Mucosa of descending colon (tissue), 3 donors: ENCODE measurements at regions not wholly inside any gene's neighbourhood (a gene's known extent, or its start where the extent isn't known, plus 50 kb on each side); places are given as distances from the start of the nearest gene placed in this dataset.
A peak's percentile ranks its signal among the peaks of the same experiment; 100 is the strongest.
"Not testable (repeated sequence)": the region's sequence is repeated elsewhere in the genome, so short reads cannot be mapped to it uniquely, and the experiment has no call there.

ENCODE experiments used
- ATAC-seq: fragments of 200-7000 bp; cut with Tn5 transposase; one replicate; pipeline ENCODE4 v1.9.1; 2020; ENCODE audit warnings: mild to moderate bottlenecking, moderate library complexity
- DNase-seq, 3 donors: peaks; one replicate each; pipeline ENCODE4 v3.0.0-alpha.2; 2020
- H3K36me3 ChIP-seq: fragments of 200-600 bp; one replicate; pipeline ENCODE4 v1.8.0; 2021; ENCODE audit warnings: low read depth, mild to moderate bottlenecking
- H3K4me1 ChIP-seq: fragments of 200-600 bp; one replicate; pipeline ENCODE4 v1.8.0; 2021; ENCODE audit warnings: low read depth, mild to moderate bottlenecking
- H3K4me3 ChIP-seq: fragments of 200-600 bp; one replicate; pipeline ENCODE4 v1.8.0; 2021; ENCODE audit warnings: mild to moderate bottlenecking
- H3K9me3 ChIP-seq: fragments of 200-600 bp; one replicate; pipeline ENCODE4 v1.8.0; 2021; ENCODE audit warnings: mild to moderate bottlenecking
- intact Hi-C, 2 donors: fragments of 100-400 bp; cut with DNase I in 1 of 2; cut with micrococcal nuclease in 1 of 2; formaldehyde crosslinking; loops; one replicate each; pipeline versions ENCODE4 v1.11.0 to v1.11.1; 2022; cut with DNase I, micrococcal nuclease
- donor health status: DM: no; HTN: no; CAD: no; lungs with moderate emphysema.
- donor health status: DM: no; HTN: no; CAD: no.
- donor health status: DM: no; HTN: yes; CAD: no.

DNA sequence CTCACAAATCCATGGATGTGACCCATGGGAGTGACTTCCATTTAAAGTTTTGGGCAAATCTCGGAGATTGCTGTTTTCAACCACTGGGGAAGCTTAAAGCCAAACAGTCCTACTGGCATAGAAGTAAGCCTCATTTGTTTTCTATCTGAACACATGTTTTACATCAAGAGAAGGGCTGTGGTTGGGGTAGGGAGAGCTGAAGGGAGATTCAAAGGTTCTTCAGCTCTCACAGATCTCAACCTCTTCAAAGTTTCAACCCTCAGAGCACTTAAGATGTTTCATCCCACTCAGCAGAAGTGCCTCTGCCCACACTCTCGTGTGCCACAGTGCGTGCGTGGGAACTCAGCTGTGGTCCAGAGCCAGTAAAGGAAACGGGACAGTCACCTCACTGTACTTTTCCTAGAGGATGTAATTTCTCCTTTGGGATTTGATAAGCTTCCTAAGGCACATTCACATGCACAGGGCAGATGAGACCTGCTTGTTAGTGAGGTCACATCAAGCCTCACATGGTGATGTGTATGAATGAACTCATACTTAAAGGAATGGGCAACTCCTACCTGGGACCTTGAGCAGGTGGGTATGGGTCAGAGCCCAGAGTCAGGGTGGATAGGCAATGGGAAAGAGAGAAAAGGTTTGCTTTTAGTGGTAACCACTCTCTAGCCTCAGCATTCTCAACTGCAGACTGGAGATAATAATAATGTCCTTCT, 260.2 kb downstream of the BCL2L11 start:
- H3K36me3 ChIP-seq, H3K4me3 ChIP-seq, ATAC-seq, intact Hi-C loops, H3K9me3 ChIP-seq, H3K4me1 ChIP-seq: not testable (repeated sequence)
- DNase-seq = peak in 2 of 3 donors; percentile 24 to 44

DNA sequence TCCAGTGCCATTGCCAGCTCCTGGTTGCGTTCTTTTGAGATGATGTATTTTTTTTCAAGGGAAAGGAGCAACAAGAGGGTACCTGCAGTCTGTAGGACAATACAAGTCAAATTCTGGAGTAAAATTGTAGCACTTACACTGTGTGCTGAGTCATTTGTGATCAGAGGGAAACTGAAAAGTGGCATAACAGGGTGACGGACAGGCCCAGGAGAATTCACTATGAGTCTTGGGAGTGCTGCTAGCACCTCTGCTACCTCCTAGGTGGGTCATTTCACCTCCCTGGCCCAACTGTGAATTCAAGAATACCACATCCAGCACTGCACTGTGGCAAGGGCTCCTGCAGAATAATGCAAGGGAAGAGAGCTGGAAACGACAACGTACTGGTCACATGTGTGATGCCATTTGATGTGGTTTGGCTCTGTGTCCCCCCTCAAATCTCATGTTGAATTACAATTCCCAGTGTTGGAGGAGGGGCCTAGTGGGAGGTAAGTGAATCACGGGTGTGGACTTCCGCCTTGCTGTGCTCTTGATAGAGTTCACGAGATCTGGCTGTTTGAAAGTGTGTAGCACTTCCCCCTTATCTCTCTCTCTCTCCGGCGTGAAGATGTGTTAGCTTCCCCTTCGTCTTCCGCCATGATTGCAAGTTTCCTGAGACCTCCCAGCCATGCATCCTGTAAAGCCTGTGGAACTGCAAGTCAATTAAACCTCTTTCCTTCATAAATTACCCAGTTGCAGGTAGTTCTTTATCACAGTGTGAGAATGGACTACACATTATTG, 261.0 kb downstream of the BCL2L11 start:
- DNase-seq, H3K36me3 ChIP-seq, intact Hi-C loops, H3K4me1 ChIP-seq, H3K4me3 ChIP-seq, H3K9me3 ChIP-seq, ATAC-seq: not testable (repeated sequence)

DNA sequence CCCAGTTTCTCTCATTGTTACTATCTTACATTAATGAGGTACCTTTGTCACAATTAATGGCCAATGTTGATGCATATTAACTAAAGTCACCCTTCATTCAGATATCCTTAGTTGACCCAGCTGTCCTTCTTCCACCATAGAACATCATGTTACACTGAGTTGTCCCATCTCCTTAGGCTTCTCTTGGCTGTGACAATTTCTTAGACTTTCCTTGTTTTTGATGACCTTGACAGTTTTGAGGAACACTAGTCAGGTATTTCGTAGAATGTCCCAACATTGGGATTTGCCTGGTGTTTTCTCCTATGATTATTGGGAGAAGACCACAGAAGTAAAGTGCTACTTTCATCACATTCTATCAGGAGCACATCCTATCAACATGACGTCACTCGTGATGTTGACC, 261.8 kb downstream of the BCL2L11 start:
- H3K36me3 ChIP-seq, DNase-seq, H3K4me3 ChIP-seq, H3K4me1 ChIP-seq, ATAC-seq, intact Hi-C loops, H3K9me3 ChIP-seq: not testable (repeated sequence)

DNA sequence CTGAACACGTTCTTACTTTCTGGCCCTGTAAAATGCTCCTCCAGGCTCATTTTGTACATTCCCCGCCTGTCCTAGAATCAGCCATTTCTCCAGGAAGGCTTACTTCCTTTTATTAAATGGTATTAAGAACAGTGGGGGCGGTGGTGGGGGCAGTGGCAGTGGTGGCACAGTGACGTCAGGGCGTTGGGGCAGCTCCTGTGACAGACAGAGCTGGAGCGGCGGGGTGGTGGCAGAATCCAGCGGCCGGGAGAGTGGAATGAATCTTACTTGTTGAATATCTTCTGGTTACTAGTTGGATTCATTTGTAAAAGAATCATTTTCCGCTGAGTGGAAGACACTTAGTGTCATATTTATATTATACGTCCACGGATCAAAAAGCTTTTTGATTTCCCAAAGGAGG, 262.6 kb downstream of the BCL2L11 start:
- DNase-seq, H3K4me1 ChIP-seq, H3K9me3 ChIP-seq, intact Hi-C loops, H3K4me3 ChIP-seq, ATAC-seq, H3K36me3 ChIP-seq: not testable (repeated sequence)

DNA sequence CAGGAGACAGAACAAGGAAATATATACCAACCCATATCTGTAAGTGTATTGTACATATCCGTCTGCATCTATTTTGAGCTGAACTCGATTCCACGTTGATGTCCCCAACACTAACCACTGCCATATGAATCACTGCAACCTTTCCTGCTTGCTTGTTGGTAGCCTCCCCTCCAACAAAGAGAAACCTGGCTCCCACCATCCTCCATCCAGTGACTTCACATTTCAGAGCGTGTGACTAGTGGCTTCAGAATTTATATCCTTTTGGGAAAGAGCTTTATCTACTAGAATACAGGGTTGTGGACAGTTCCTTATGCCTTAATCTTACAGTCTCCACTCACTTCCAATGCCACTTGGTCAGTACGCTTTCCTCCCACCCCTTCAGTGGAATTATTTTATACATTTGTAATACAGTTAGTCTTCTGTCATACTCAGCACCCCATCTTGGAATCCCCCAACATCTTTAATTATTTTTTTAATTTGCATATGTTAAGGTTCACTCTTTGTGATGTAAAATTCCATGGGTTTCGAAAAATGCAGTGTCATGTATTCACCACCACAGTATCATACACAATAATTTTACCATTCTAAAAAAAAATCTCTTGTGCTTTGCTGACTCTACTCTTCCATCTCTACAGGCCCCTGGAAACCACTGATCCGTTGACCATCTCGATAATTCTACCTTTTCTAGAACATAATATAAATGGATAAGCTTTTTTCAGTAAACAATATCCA, 264.7 kb downstream of the BCL2L11 start:
- H3K4me1 ChIP-seq, DNase-seq, H3K4me3 ChIP-seq, H3K9me3 ChIP-seq, H3K36me3 ChIP-seq, ATAC-seq, intact Hi-C loops: not testable (repeated sequence)

DNA sequence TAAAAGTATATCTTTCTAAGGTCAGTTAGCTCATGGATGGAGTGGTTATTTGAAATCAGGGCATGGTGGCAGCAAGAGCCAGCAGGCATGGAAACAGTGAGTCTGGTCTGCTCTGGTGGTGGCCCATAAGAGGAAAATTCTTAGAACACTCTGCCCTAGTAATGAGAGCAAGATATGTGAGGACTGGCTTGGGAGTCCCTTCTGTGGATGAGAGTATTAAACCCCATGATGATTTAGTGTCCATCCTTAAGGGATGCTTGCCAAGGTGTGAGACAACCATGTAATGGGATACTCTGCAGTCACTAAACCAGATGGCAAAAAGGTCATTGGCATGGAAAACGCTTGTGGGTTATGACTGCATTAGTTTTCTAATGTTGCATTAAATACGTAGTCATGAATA, 269.9 kb downstream of the BCL2L11 start:
- intact Hi-C loops, H3K4me1 ChIP-seq, H3K4me3 ChIP-seq, DNase-seq, ATAC-seq, H3K36me3 ChIP-seq, H3K9me3 ChIP-seq: not testable (repeated sequence)

DNA sequence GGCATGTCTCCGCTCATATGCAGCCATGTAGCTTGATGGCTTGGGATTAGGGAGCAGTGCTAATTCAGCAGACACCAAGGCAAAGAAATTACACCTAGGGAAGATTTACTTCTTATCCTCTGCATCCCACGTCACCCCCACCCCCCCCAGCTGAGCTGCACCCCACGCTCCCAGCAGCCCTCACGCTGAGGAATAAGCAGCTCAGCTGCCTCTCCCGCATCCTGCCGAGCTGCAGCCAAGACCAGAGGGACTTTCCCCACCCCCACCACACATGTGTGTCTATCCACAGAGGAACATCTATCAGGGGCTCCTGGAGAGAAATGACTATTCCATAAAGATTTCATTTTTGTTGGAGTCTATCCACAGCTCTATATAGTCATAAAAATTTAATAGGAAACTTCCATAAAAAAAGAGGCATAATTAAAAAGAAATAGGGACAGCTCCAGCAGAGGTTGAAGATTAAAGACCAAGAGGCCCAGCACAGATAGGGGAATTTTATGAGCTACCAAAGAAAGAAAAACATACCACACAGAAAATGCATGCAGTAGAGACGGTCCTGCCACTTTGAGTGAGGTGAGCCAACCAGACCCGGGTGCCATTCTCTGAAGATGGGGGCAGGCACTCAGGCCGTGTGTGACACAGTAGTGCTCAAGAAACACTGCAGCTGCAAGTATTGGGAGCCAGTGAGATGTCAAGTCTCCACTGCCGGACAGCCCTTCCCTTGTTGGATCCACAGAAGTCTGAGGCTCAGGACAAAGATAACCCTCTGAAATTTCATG, 274.8 kb downstream of the BCL2L11 start:
- peak; percentile 16 to 65 (median 29) for DNase-seq
- intact Hi-C loops, H3K4me3 ChIP-seq, H3K4me1 ChIP-seq, H3K9me3 ChIP-seq, H3K36me3 ChIP-seq: not testable (repeated sequence)
- ATAC-seq = peak; percentile 67

DNA sequence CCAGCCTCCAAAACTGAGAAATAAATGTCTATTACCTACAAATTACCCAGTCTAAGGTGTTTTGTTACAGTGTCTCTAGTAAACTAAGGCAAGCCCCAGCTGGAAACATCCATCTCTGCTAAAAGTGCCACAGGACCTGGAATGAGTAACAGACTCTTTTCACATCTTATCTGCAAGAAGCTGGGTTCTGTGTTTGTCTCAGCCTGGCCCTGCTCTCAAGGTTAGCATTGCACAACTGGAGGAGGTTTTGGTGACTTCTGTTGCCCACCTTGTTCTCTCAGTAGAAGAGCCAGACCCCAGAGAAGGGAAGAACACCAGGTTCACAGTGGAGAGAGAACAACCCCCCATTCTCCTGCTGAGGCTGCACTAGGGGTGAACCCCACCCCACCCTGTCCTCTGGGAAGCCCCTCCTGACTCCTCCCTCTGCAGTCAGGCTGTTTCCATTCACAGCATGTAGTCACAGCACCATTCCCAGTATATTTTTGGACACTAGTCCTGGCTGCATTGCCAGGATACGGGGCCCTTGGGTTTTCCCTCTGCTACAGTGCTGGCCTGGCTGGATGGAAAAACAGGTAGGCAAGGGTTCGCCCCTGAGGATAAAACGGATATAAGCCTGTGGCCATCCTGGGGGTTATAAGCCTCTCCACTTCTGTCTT, 280.0 kb downstream of the BCL2L11 start:
- H3K4me3 ChIP-seq, H3K9me3 ChIP-seq, H3K36me3 ChIP-seq, ATAC-seq, DNase-seq, H3K4me1 ChIP-seq, intact Hi-C loops: not testable (repeated sequence)

DNA sequence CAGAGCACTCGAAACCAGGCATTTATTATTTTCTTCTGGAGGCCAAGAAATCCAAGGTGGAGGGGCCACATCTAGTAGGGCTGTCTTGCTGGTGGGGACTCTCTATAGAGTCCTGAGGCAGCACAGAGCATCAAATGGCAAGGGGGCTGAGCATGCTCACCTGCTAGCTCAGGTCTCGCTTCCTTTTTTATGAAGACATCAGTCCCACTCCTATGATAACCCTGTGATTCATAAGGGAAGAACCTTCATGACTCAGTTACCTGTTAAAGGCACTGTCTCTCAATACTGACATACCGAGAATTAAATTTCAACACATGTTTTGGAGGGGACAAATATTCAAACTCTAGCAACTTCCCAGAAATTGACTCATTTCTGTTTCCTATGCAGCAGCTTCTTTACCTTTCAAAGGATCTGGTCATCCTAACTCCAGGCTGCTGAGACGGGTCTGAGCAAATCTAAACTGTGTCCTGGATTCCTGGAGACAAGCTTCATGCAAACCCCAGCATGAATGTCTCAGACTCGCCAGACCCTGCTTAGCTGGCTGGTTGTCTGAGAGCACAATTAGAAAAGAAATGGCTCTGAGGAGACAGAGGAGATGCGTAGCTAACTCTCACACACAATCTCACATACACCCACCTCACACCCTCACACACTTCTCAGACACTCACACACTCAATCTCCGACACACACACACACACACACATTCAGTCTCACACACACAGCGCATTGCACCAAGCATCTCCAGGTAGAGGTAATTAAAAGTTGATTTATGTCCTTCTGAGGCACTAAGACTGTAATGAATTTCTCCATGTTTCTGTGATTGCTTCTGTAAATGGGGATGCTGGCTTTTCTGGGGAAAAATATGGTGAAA, 280.8 kb downstream of the BCL2L11 start:
- H3K36me3 ChIP-seq, intact Hi-C loops, H3K4me3 ChIP-seq, H3K4me1 ChIP-seq, H3K9me3 ChIP-seq, DNase-seq, ATAC-seq: not testable (repeated sequence)

DNA sequence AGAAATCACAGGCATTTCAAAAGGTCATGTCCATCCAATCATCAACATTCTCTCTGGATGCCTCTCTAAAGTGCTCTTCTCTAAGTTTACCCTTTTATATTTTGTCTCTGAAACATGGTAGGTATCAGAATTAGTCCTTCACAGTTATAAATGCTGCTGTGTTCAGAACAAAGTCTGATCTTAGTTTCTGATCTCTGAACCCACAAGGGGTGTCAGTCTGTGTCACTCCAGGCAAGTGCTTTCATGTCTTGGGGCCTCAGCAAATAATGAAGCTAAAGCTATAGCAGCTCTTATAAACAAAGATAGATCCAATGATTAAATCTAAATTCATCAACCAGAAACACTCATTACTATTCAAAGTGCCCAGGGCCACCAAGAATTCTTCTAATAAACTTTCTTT, 281.7 kb downstream of the BCL2L11 start:
- ATAC-seq, H3K4me3 ChIP-seq, H3K9me3 ChIP-seq, intact Hi-C loops, H3K4me1 ChIP-seq, H3K36me3 ChIP-seq, DNase-seq: not testable (repeated sequence)

DNA sequence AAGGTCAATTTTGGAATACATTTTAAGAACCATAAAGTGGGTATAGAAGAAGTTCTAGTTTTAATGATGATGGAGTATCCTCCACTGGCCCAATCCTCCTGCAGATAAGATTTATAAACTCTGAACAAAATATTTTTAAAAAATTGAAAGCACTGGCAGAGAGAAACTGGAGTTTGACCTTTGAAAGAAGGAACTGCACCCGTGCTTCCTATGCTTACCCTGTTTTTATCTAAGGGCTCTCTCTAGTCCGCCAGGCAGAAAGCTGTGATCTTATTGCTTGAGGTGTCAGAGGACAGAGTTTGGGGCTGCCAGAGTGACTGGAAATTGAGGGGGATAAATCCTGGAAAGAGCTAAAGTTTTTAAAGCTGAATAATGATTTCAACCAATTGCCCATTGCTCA, 282.6 kb downstream of the BCL2L11 start:
- ATAC-seq, DNase-seq, intact Hi-C loops: not testable (repeated sequence)

DNA sequence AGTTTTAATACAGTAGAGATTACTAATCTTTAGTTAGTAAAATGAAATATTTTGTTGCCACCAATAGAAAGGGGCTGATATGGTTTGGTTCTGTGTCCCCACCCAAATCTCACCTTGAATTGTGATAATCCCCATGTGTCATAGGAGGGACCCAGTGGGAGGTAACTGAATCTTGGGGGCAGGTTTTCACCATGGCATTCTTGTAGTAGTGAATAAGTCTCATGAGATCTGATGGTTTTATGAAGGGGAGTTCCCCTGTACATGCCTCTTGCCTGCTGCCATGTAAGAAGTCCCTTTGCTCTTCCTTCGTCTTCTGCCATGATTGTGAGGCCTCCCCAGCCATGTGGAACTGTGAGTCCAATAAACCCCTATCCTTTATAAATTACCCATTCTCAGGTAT, 285.9 kb downstream of the BCL2L11 start:
- intact Hi-C loops, H3K36me3 ChIP-seq, H3K9me3 ChIP-seq, ATAC-seq, H3K4me1 ChIP-seq, H3K4me3 ChIP-seq, DNase-seq: not testable (repeated sequence)

More for the DNA sequence above, 282.6 kb downstream of the BCL2L11 start:
- H3K9me3 ChIP-seq, H3K36me3 ChIP-seq, H3K4me1 ChIP-seq, H3K4me3 ChIP-seq: not testable (repeated sequence)
